NCI-H1417 (cell line): ENCODE measurements at regions not wholly inside any gene's neighbourhood (a gene's known extent, or its start where the extent isn't known, plus 50 kb on each side); places are given as distances from the start of the nearest gene placed in this dataset.
A peak's percentile ranks its signal among the peaks of the same experiment; 100 is the strongest.
"Not testable (repeated sequence)": the region's sequence is repeated elsewhere in the genome, so short reads cannot be mapped to it uniquely, and the experiment has no call there.

Experiments used
- DNase-seq, 3 experiments: peaks; one replicate each; lab custom pipeline; 2025; lab: John Stamatoyannopoulos, UW

GRCh38 chr6:135710042-135710441 lies 141.5 kb upstream of the PDE7B start:
- DNase-seq, result peak in 2 of 3 experiments; percentile 40 to 84

DNA sequence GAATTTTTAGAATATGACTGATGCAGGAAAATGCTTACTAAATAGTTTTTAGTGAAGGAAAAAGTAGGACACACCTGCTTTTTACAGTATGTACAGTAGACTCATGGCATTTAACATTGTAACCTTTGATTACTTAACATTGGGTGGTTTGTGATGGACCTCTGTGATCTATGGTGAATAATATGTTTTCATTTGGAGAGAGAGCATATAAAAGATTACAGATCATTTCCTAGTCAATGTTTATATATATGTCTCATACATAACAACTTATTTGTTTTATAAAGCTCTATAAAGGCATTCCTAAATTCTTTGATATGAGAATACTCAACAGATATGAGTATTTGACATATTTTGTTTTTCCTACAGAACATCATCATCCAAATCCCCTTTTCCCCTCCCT lies 129.3 kb upstream of the PDE7B start:
- DNase-seq, result no peak

DNA sequence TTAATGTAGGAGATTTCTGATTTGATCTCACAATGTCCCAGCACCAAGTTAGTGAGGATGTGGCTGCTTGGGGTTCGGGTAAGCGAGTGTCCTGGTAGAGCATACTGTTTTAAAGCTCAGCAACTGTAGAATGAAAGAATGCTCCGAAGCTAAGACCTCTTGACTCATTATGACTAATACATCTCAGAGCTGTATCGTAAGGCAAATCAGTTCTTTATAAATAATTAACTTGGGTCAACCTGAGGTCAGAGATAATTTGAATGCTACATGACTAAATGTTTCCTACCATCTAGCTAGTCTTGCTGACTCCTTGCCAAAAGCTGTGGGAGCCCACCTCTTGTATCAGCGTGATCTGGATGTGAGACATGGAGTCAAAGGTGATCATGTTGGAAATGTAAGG lies 128.8 kb upstream of the PDE7B start:
- DNase-seq, result no peak

GRCh38 chr6:135728589-135728988 lies 122.9 kb upstream of the PDE7B start:
- DNase-seq, result no peak

DNA sequence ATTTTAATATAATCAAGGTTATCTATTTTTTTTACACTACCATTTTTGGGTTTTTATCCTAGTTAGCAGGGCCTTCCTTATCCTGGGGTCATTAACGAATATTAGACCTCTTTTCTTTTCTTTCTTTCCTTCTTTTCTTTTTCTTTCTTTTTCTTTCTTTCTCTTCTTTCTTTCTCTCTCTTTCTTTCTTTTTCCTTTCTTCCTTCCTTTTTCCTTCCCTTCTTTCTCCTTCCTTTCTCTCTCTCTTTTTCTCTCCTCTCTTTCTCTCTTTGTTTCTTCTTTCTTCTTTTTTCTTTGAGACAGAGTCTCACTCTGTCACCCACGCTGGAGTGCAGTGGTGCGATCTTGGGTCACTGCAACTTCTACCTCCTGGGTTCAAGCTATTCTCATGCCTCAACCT lies 120.4 kb upstream of the PDE7B start:
- no peak for DNase-seq

DNA sequence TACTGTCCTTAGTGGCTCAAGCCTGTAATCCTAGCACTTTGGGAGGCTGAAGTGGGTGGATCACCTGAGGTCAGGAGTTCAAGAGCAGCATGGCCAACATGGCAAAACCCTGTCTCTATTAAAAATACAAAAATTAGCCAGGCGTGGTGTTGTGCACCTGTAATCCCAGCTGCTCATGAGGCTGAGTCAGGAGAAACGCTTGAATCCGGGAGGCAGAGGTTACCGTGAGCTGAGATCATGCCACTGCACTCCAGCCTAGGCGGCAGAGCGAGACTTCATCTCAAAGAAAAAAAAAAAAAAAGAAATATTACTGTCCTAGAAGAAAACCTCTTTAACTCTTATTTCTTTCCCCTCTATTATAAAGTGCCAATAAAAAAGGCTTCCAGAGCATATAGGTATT lies 115.2 kb upstream of the PDE7B start:
- DNase-seq, result not testable (repeated sequence)

- DNase-seq, result no peak
These were observed 112.9 kb upstream of the PDE7B start for GRCh38 chr6:135738636-135739035.

GRCh38 chr6:135739288-135739687 lies 112.2 kb upstream of the PDE7B start:
- no peak for DNase-seq

DNA sequence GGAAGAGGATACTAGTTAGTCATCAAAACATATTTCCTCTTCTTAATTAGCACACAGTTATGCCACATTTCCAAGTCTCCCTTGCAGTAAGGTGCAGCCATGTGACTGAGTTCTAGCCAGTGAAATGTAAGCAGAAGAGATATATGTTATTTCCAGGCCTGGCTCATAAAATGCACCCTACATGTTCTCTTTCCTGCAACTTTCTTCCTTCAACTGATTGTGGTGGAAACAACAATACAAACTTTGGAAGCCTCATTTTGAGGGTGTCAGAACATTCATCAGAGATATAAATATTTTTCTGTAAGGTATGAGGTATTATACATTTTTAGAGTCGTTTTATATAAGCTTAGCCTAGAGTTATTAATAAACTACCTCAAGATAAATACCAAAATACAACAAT lies 110.9 kb upstream of the PDE7B start:
- DNase-seq, result no peak

DNA sequence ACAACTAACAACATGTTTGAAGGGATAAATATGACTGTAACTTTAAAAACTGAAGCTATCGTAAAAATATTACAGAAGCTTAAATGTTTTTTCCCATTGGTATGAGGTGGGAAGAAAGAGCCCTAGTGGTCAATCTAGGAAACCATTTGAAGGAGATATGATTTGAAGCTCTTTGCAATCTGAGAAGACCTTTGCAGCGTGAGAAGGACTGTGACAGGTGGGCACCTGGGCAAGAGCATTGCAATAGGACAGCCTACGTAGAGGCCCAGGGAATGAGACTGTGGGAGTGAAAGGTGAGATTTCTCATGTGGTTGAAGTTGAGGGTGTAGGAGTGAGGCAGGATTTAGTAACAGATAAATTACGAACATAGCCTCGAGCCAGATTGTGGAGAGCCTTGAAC lies 108.0 kb upstream of the PDE7B start:
- DNase-seq, result no peak

DNA sequence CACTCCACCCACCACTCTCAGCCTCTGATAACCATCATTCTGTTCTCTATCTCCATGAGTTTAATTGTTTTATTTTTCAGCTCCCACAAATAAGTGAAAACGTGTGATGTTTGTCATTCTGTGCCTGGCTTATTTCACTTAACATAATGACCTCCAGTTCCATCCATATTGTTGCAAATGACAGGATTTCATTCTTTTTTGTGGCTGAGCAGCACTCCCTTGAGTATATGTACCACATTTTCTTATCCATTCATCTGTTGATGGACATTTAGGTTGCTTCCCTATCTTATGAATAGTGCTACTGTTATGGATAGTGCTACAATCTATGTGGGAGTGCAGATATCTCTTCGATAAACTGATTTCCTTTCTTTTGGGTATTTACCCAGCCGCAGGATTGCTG lies 103.3 kb upstream of the PDE7B start:
- no peak for DNase-seq

- no peak for DNase-seq
These were observed 101.4 kb upstream of the PDE7B start for GRCh38 chr6:135750081-135750480.

- DNase-seq, result no peak
These were observed 98.3 kb upstream of the PDE7B start for GRCh38 chr6:135753196-135753595.

DNA sequence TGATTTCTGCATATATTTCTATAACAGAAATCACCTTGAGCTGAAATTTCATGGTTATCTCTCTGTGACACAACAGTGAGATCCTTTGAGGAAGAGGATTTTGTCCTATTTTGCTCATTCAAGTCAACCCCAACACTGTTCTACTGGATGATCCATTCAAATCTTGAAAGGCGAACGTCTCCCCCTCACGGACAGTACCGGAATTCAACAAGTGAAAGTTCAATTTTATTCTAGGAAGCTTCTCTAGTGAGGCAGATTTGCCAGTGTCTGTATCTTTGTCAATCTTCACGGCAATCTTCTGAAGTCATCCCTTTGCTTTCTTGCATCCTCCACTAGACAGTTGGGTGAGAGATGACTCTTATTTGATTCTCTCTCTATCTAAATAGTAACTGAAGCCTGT lies 91.7 kb upstream of the PDE7B start:
- DNase-seq, result no peak

DNA sequence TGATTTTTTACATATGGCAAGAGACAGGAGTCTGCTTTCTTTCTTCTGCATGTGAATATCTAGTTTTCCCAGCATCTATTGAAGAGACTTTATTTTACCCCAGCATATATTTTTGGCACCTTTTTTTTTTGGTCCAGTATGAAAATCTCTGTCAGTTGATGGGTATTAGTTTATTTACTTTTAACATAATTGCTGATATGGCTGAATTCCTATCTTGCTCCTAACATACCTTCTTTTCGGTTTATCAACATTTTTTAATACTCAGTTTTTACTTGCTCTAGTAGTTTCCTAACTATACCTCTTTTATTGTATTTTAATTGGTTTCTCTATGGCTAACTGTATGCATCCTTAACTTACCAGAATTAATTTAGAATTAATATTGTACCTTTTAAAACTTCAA lies 77.5 kb upstream of the PDE7B start:
- no peak for DNase-seq

- DNase-seq, result no peak
These were observed 72.3 kb upstream of the PDE7B start for GRCh38 chr6:135779213-135779612.

GRCh38 chr6:135780326-135780725 lies 71.2 kb upstream of the PDE7B start:
- no peak for DNase-seq

DNA sequence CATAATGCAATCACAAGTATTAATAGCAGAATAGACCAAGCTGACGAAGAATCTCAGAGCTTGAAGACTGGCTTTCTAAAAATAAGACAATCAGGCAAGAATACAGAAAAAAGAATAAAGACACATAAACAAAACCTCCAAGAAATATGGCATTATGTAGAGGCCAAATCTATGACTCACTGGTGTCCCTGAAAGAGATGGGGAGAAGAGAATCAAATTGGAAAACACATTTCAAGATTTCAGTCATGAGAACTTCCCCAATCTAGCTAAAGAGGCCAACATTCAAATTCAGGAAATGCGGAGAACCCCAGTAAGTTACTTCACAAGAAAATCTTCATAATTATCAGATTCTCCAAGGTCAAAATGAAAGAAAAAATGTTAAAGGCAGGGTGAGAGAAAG lies 69.0 kb upstream of the PDE7B start:
- DNase-seq, result no peak

GRCh38 chr6:135784507-135784906 lies 67.0 kb upstream of the PDE7B start:
- DNase-seq, result no peak

- no peak for DNase-seq
These were observed 62.0 kb upstream of the PDE7B start for GRCh38 chr6:135789375-135790050.

DNA sequence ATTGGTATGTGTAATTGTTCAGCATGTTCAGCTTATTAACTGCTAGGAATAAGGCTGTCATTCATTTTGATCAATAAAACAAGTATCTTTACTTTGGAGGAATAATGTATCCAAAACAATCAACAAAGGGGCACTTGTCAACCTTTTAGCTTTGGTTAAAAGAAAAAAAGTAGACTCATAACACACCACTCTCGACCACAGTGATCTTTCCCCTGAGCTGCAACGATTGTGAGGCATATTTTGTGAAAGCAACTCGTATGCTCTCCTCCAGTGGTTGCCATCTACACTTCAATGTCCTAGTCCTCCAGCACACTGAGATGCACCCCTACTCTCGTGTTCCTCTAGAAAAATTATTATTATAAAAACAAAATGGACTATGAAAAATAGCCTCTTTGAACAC lies 60.1 kb upstream of the PDE7B start:
- DNase-seq, result no peak

DNA sequence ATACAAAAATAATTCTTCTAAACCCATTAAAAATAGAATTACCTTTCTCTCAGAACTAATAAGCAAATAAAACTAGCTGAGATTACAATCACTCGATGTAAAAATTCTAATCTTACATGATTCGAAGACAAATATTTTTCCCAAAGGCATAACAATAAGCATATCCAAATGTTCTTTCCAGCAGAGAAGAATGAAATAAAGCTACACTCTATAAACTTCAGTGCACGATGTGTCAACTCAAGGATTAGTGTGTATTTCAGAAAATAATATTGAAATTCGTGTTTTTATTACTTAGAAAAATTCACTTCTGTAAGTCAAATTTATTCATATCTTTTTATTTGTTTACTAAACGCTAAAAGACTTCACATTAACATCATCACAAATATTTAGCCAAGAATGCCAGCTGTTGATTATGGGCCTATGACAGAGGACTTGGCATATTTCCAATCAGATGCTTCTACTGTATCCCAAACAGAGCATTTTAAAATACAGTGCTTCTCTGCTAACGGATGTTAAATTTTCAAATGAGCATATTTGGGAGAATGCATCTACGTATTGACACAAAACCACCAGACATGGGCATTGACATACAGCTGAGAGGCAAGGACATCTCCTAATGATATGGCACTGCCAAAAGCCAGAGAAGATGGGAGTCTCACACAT lies 54.7 kb upstream of the PDE7B start:
- DNase-seq, result peak in 1 of 3 experiments; percentile 32

DNA sequence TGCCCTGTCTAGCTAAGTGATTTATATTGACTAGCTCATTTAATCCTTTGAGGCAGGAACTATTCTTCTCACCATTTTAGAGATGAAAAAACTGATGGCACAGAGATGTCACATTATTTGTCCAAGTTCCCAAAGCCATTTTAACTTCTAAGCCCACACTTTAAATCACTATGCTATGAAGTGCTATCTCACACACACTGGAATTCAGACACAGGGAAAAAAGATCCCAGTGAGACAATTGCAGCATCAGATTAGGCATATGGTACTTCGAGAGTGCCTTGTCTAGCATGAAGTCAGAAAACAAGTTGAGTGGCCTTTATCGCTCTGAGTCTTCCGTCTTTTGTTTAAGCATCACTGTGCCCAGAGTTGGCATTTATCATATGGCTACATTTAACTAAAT lies 54.1 kb upstream of the PDE7B start:
- no peak for DNase-seq
